GM18873 (cell line): ENCODE measurements at regions not wholly inside any gene's neighbourhood (a gene's known extent, or its start where the extent isn't known, plus 50 kb on each side); places are given as distances from the start of the nearest gene placed in this dataset.

ENCODE experiments used
- ATAC-seq: cut with Tn5 transposase; IDR thresholded peaks from one replicate; pipeline ENCODE4 v1.9.1; 2021; ENCODE audit warnings: mild to moderate bottlenecking, moderate library complexity, moderate number of reproducible peaks; ENCODE audit not compliant: unreplicated experiment, low FRiP score

- ATAC-seq, result no peak
These were observed 425.3 kb downstream of the ZEB2 start for GRCh38 chr2:144094408-144095151.

- ATAC-seq, result no peak
These were observed 428.3 kb downstream of the ZEB2 start for GRCh38 chr2:144091622-144092021.

- ATAC-seq, result no peak
These were observed 431.1 kb downstream of the ZEB2 start for GRCh38 chr2:144088863-144089262.

- no peak for ATAC-seq
These were observed 433.0 kb downstream of the ZEB2 start for GRCh38 chr2:144086965-144087364.

- no peak for ATAC-seq
These were observed 434.9 kb downstream of the ZEB2 start for GRCh38 chr2:144085016-144085415.

GRCh38 chr2:144084114-144084661, 435.7 kb downstream of the ZEB2 start:
- no peak for ATAC-seq

- no peak for ATAC-seq
These were observed 436.7 kb downstream of the ZEB2 start for GRCh38 chr2:144083211-144083610.

GRCh38 chr2:144082777-144083176, 437.1 kb downstream of the ZEB2 start:
- no peak for ATAC-seq

- ATAC-seq, result no peak
These were observed 437.6 kb downstream of the ZEB2 start for GRCh38 chr2:144082327-144082726.

- ATAC-seq, result no peak
These were observed 438.6 kb downstream of the ZEB2 start for GRCh38 chr2:144081272-144081671.

- ATAC-seq, result no peak
These were observed 440.1 kb downstream of the ZEB2 start for GRCh38 chr2:144079803-144080202.

- ATAC-seq, result no peak
These were observed 440.9 kb downstream of the ZEB2 start for GRCh38 chr2:144078802-144079724.

GRCh38 chr2:144078106-144078505, 441.8 kb downstream of the ZEB2 start:
- no peak for ATAC-seq

GRCh38 chr2:144074450-144074849, 445.5 kb downstream of the ZEB2 start:
- no peak for ATAC-seq

- ATAC-seq, result no peak
These were observed 448.5 kb downstream of the ZEB2 start for GRCh38 chr2:144071461-144071860.

GRCh38 chr2:144067506-144067905, 452.4 kb downstream of the ZEB2 start:
- ATAC-seq, result no peak

- no peak for ATAC-seq
These were observed 456.3 kb downstream of the ZEB2 start for GRCh38 chr2:144063602-144064001.

GRCh38 chr2:144054911-144055310, 465.0 kb downstream of the ZEB2 start:
- no peak for ATAC-seq

GRCh38 chr2:144052083-144052482, 467.8 kb downstream of the ZEB2 start:
- ATAC-seq, result no peak

- ATAC-seq, result no peak
These were observed 470.8 kb downstream of the ZEB2 start for GRCh38 chr2:144049137-144049536.

- no peak for ATAC-seq
These were observed 471.3 kb downstream of the ZEB2 start for GRCh38 chr2:144048631-144049060.
